ENCODE measurements at regions not wholly inside any gene's neighbourhood (a gene's known extent, or its start where the extent isn't known, plus 50 kb on each side); places are given as distances from the start of the nearest gene placed in this dataset.

DNA sequence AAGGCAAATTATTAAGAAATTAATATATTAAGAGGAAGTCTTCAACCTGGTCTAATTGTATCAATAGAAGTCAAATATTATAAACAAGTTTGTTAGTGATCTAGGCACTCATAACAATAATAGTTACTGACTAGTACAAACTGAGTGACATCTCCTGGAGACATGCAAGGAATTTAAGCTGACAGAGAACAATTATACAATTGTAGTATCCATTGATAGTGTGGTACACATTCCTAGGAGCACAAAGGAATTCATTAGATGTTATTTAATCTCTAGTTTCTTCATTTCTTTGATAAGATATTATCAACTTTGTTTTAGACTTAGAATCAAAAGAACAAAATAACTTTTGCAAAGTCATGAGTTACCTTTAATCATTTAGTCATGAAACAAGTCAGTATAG lies 1048.6 kb downstream of the PCDH7 start:
- TF ChIP-seq, protein P1, sequence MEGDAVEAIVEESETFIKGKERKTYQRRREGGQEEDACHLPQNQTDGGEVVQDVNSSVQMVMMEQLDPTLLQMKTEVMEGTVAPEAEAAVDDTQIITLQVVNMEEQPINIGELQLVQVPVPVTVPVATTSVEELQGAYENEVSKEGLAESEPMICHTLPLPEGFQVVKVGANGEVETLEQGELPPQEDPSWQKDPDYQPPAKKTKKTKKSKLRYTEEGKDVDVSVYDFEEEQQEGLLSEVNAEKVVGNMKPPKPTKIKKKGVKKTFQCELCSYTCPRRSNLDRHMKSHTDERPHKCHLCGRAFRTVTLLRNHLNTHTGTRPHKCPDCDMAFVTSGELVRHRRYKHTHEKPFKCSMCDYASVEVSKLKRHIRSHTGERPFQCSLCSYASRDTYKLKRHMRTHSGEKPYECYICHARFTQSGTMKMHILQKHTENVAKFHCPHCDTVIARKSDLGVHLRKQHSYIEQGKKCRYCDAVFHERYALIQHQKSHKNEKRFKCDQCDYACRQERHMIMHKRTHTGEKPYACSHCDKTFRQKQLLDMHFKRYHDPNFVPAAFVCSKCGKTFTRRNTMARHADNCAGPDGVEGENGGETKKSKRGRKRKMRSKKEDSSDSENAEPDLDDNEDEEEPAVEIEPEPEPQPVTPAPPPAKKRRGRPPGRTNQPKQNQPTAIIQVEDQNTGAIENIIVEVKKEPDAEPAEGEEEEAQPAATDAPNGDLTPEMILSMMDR (IDR thresholded peaks at IDR 0.05; ENCODE audit: low read length): no peak
- no peak for TF ChIP-seq EZH2 (IDR thresholded peaks at IDR 0.05; ENCODE audit: borderline replicate concordance, low read length)

Data from OCI-LY1 (cell line).